ENCODE measurements at regions not wholly inside any gene's neighbourhood (a gene's known extent, or its start where the extent isn't known, plus 50 kb on each side); places are given as distances from the start of the nearest gene placed in this dataset.
"Not testable (repeated sequence)": the region's sequence is repeated elsewhere in the genome, so short reads cannot be mapped to it uniquely, and the experiment has no call there.

DNA sequence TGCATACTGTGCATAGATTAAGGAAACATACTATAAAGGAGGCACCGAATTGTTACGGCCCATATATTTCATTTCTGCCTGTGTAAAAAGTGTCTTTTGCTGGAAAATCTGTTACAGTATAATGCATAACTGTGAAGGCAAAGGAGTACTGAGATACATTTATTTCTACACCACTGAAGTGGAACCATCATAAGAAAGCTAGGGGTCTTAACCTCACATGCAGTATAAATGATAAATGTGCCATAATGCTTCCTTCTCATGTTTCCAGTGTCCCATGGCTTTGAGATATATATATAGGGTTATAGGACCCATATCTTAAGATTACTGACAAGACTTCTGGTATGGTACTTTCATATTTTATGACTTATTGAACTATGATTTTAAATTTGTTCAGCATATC lies 713.8 kb upstream of the PABPC4L start:
- no peak overlapping the region for H3K4me3 ChIP-seq
- no peaks in the 10 kb centered on the region for H3K4me1 ChIP-seq
- TF ChIP-seq, protein P1, sequence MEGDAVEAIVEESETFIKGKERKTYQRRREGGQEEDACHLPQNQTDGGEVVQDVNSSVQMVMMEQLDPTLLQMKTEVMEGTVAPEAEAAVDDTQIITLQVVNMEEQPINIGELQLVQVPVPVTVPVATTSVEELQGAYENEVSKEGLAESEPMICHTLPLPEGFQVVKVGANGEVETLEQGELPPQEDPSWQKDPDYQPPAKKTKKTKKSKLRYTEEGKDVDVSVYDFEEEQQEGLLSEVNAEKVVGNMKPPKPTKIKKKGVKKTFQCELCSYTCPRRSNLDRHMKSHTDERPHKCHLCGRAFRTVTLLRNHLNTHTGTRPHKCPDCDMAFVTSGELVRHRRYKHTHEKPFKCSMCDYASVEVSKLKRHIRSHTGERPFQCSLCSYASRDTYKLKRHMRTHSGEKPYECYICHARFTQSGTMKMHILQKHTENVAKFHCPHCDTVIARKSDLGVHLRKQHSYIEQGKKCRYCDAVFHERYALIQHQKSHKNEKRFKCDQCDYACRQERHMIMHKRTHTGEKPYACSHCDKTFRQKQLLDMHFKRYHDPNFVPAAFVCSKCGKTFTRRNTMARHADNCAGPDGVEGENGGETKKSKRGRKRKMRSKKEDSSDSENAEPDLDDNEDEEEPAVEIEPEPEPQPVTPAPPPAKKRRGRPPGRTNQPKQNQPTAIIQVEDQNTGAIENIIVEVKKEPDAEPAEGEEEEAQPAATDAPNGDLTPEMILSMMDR (IDR thresholded peaks at IDR 0.05) = no peak
- no peak for TF ChIP-seq POLR2A (IDR thresholded peaks at IDR 0.05)
- H3K36me3 ChIP-seq = no peaks in the 10 kb centered on the region
- no peak for DNase-seq
- no peaks in the 10 kb centered on the region for H3K9me3 ChIP-seq
- H3K27ac ChIP-seq = no peak overlapping the region
- peaks cover 0 to 3% of the 10 kb centered on the region in 2 donors for H3K27me3 ChIP-seq
- intact Hi-C loops (cut with DNase I; ENCODE audit: low total_unique reads) = no loop called here

DNA sequence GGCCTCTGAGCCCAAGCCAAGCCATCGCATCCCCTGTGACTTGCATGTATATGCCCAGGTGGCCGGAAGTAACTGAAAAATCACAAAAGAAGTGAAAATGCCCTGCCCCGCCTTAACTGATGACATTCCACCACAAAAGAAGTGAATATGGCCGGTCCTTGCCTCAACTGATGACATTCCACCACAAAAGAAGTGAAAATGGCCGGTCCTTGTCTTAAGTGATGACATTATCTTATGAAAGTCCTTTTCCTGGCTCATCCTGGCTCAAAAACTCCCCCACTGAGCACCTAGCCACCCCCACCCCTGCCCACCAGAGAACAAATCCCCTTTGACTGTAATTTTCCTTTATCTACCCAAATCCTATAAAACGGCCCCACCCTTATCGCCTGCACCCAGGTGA lies 712.7 kb upstream of the PABPC4L start:
- H3K27ac ChIP-seq; H3K9me3 ChIP-seq; H3K36me3 ChIP-seq; intact Hi-C loops (cut with DNase I; ENCODE audit: low total_unique reads); H3K4me1 ChIP-seq; H3K4me3 ChIP-seq; DNase-seq; H3K27me3 ChIP-seq: not testable (repeated sequence)

- Histone ChIP-seq H3K27ac (no peak overlapping the region), H3K9me3 (no peaks in the 10 kb centered on the region), H3K4me1 (no peaks in the 10 kb centered on the region), H3K36me3 (no peaks in the 10 kb centered on the region), H3K27me3 (no peaks in the 10 kb centered on the region), H3K4me3 (no peak overlapping the region)
- TF ChIP-seq POLR2A (IDR thresholded peaks at IDR 0.05) = no peak
- TF ChIP-seq, protein P1 (IDR thresholded peaks at IDR 0.05) = no peak
- DNase-seq = no peak
- intact Hi-C loops (cut with DNase I; ENCODE audit: low total_unique reads) = no loop called here
Measured at GRCh38 chr4:134911941-134912340, 710.4 kb upstream of the PABPC4L start.

DNA sequence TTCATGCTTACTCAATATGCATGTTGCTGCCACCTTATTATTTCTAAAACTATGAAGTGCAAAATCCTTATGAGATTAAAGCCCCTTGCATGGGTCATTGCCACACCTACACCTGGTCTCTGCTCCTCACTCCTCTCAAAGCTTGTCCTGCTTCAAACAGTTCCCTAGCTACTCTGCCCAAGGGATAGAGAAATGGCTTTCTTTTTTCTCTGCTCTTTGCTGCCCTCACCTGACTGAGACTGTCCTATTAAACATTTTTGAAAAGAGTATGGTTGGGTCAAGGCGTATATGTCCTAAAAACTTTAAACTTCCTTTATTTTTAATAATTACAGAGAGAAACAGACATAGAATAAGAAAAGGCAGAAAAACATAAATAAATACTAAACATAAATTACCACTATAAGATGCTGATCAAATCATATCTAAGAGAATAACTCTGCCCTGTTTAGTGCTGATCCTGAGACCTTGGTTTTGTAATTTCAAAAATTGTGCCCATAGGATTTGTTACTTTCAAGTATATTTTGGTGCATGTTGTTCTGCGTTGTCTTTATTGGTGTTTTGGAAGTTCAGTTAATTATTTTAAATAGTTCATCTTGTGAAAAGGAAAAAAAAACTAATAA lies 704.9 kb upstream of the PABPC4L start:
- Histone ChIP-seq H3K27ac (no peak overlapping the region), H3K36me3 (no peaks in the 10 kb centered on the region), H3K9me3 (no peaks in the 10 kb centered on the region), H3K4me3 (no peak overlapping the region), H3K4me1 (no peaks in the 10 kb centered on the region), H3K27me3 (no peaks in the 10 kb centered on the region)
- TF ChIP-seq, protein P1 (IDR thresholded peaks at IDR 0.05) = peak in 3 of 4 experiments; percentile 8 to 32 (median 15)
- TF ChIP-seq POLR2A (IDR thresholded peaks at IDR 0.05) = no peak
- DNase-seq = no peak
- intact Hi-C loops (cut with DNase I; ENCODE audit: low total_unique reads) = no loop called here

- intact Hi-C loops (cut with DNase I; ENCODE audit: low total_unique reads) = no loop called here
- TF ChIP-seq, protein P1 (IDR thresholded peaks at IDR 0.05) = no peak
- TF ChIP-seq POLR2A (IDR thresholded peaks at IDR 0.05) = no peak
Measured at GRCh38 chr4:134905061-134905460, 703.5 kb upstream of the PABPC4L start.

GRCh38 chr4:134888156-134888555 lies 686.6 kb upstream of the PABPC4L start:
- Histone ChIP-seq H3K27me3 (no peaks in the 10 kb centered on the region), H3K9me3 (no peaks in the 10 kb centered on the region), H3K4me1 (no peaks in the 10 kb centered on the region), H3K27ac (no peak overlapping the region), H3K4me3 (no peak overlapping the region), H3K36me3 (no peaks in the 10 kb centered on the region)
- TF ChIP-seq POLR2A (IDR thresholded peaks at IDR 0.05) = no peak
- TF ChIP-seq, protein P1 (IDR thresholded peaks at IDR 0.05) = no peak
- intact Hi-C loops (cut with DNase I; ENCODE audit: low total_unique reads) = no loop called here
- no peak for DNase-seq

More at GRCh38 chr4:134905061-134905460, 703.5 kb upstream of the PABPC4L start:
- Histone ChIP-seq H3K27ac (no peak overlapping the region), H3K9me3 (no peaks in the 10 kb centered on the region), H3K4me1 (no peaks in the 10 kb centered on the region), H3K36me3 (no peaks in the 10 kb centered on the region), H3K4me3 (no peak overlapping the region), H3K27me3 (no peaks in the 10 kb centered on the region)
- DNase-seq = no peak
